ENCODE measurements at regions not wholly inside any gene's neighbourhood (a gene's known extent, or its start where the extent isn't known, plus 50 kb on each side); places are given as distances from the start of the nearest gene placed in this dataset.

DNA sequence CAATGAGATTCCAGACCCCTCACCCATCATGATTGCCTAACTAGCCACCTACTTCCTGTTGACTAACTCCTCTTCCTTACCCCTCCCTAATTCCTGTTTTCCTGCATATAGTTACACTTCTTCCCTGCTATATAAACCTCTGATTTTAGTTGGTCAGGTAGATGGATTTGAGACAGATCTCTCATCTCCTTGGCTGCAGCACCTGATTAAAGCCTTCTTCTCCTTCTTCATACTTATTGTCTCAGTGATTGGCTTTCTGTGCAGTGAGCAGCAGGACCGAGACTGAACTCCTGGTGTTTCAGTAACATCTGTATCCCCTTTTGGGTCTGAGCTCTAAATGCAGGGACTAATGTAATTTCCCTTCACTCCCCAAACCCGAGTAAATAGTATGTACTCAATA lies 51.7 kb upstream of the ATXN1 start:
- peaks cover 14% of the 10 kb centered on the region for H3K9me3 ChIP-seq (ENCODE audit: control insufficient read depth, low read depth, low read length)
- H3K27me3 Mint-ChIP-seq (ENCODE audit: low read depth), result no peaks in the 10 kb centered on the region; the same call in 1 of the 2 replicates
- H3K14ac ChIP-seq (ENCODE audit: insufficient read depth, low read length), result no peak overlapping the region
- no peak overlapping the region for H3K4me2 ChIP-seq (ENCODE audit: insufficient read depth, insufficient read length, low read length)
- H2BK15ac ChIP-seq (ENCODE audit: low read depth, low read length), result no peak overlapping the region
- WGBS (ENCODE audit: extremely low coverage, insufficient read length, low lambda C conversion rate), result no CpG with 5 or more reads among the region's 2 CpGs
- no peak overlapping the region for H3K4ac ChIP-seq (ENCODE audit: low read depth, low read length)
- no peak overlapping the region for H2BK12ac ChIP-seq (ENCODE audit: insufficient read length, low read depth, low read length)
- DNase-seq, result no peak
- no peak overlapping the region for H3K18ac ChIP-seq (ENCODE audit: insufficient read length, low read depth, low read length)
- no peak overlapping the region for H2BK120ac ChIP-seq (ENCODE audit: low read depth, low read length, poor library complexity, severe bottlenecking)
- no peak overlapping the region for H2AK5ac ChIP-seq (ENCODE audit: insufficient read length, low read length)
- H3K4me1 Mint-ChIP-seq, result peaks cover 0 to 2% of the 10 kb centered on the region in 2 experiments; a peak in 1 of 4 replicates
- peaks cover 17 to 38% (median 21%) of the 10 kb centered on the region in 3 experiments for H3K36me3 Mint-ChIP-seq (ENCODE audit: insufficient read depth in 1 of 3, low read depth in 3 of 3)
- H3K56ac ChIP-seq (ENCODE audit: insufficient read length, low read depth, low read length), result no peak overlapping the region
- H3K4me3 Mint-ChIP-seq, result no peak overlapping the region
- no peak overlapping the region for H4K8ac ChIP-seq (replicated peaks; ENCODE audit: insufficient read length, low read depth, low read length)
- no peak overlapping the region for H2BK5ac ChIP-seq (ENCODE audit: insufficient read length, low read length)
- H2BK20ac ChIP-seq (ENCODE audit: low read depth, low read length, poor library complexity, severe bottlenecking), result no peak overlapping the region
- H3K79me1 ChIP-seq (ENCODE audit: insufficient read depth, low read depth, low read length, poor library complexity, severe bottlenecking), result no peaks in the 10 kb centered on the region
- H3T11ph ChIP-seq (ENCODE audit: low read length), result no peak overlapping the region
- no peak overlapping the region for H2AFZ ChIP-seq (ENCODE audit: low read length)
- H3K9ac ChIP-seq (ENCODE audit: extremely low read depth, insufficient read length, low read length), result no peak overlapping the region
- TF ChIP-seq, protein P1, sequence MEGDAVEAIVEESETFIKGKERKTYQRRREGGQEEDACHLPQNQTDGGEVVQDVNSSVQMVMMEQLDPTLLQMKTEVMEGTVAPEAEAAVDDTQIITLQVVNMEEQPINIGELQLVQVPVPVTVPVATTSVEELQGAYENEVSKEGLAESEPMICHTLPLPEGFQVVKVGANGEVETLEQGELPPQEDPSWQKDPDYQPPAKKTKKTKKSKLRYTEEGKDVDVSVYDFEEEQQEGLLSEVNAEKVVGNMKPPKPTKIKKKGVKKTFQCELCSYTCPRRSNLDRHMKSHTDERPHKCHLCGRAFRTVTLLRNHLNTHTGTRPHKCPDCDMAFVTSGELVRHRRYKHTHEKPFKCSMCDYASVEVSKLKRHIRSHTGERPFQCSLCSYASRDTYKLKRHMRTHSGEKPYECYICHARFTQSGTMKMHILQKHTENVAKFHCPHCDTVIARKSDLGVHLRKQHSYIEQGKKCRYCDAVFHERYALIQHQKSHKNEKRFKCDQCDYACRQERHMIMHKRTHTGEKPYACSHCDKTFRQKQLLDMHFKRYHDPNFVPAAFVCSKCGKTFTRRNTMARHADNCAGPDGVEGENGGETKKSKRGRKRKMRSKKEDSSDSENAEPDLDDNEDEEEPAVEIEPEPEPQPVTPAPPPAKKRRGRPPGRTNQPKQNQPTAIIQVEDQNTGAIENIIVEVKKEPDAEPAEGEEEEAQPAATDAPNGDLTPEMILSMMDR (conservative IDR thresholded peaks at IDR 0.05), result no peak
- no peak overlapping the region for H3K27ac Mint-ChIP-seq
- H3K27me3 ChIP-seq (ENCODE audit: insufficient read depth, low read length), result no peaks in the 10 kb centered on the region
- H4K5ac ChIP-seq (ENCODE audit: insufficient read length, low read depth, low read length), result no peak overlapping the region
- no peaks in the 10 kb centered on the region for H3K23me2 ChIP-seq (ENCODE audit: insufficient read length, low read depth, low read length, poor library complexity, severe bottlenecking)
- no peak overlapping the region for H3K27ac ChIP-seq (ENCODE audit: insufficient read length, low read depth, low read length)
- no peak overlapping the region for H4K91ac ChIP-seq (ENCODE audit: insufficient read length, low read depth, low read length)
- no peak overlapping the region for H3K23ac ChIP-seq (ENCODE audit: insufficient read length, low read depth, low read length)
- peaks cover 25 to 35% of the 10 kb centered on the region in 2 experiments for H3K9me3 Mint-ChIP-seq
- H3K4me1 ChIP-seq (ENCODE audit: insufficient read depth, low read length), result no peaks in the 10 kb centered on the region
- no peaks in the 10 kb centered on the region for H4K20me1 ChIP-seq (ENCODE audit: control insufficient read depth, insufficient read depth, insufficient read length)
- no peaks in the 10 kb centered on the region for H3K79me2 ChIP-seq (ENCODE audit: insufficient read depth, low read length)
